ENCODE measurements at regions not wholly inside any gene's neighbourhood (a gene's known extent, or its start where the extent isn't known, plus 50 kb on each side); places are given as distances from the start of the nearest gene placed in this dataset.

DNA sequence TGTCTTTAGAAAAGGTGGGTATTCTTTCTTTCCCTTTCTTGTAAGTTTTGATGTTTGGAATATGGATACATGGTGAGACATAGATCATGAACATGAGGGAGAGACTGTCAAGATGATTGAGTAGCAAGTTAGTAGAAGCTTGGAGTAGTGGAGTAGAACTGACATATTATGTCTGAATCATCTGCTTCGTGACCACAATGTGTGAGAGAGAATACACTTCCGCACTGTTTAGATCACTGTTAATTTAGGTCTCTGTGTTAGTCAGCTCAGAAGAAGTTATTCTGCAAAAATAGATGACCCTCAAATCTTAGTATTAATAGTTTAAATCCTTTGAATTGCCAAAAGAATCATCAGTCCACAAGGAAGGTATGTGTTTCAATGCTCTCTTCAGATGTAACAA is 151.0 kb downstream of the OXSM start (continued):
- TF ChIP-seq, protein P1, sequence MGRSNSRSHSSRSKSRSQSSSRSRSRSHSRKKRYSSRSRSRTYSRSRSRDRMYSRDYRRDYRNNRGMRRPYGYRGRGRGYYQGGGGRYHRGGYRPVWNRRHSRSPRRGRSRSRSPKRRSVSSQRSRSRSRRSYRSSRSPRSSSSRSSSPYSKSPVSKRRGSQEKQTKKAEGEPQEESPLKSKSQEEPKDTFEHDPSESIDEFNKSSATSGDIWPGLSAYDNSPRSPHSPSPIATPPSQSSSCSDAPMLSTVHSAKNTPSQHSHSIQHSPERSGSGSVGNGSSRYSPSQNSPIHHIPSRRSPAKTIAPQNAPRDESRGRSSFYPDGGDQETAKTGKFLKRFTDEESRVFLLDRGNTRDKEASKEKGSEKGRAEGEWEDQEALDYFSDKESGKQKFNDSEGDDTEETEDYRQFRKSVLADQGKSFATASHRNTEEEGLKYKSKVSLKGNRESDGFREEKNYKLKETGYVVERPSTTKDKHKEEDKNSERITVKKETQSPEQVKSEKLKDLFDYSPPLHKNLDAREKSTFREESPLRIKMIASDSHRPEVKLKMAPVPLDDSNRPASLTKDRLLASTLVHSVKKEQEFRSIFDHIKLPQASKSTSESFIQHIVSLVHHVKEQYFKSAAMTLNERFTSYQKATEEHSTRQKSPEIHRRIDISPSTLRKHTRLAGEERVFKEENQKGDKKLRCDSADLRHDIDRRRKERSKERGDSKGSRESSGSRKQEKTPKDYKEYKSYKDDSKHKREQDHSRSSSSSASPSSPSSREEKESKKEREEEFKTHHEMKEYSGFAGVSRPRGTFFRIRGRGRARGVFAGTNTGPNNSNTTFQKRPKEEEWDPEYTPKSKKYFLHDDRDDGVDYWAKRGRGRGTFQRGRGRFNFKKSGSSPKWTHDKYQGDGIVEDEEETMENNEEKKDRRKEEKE (IDR thresholded peaks at IDR 0.05), result no peak
- TF ChIP-seq IKZF2 (IDR thresholded peaks at IDR 0.05) (no peak), SMAD5 (IDR thresholded peaks at IDR 0.05; ENCODE audit: low read depth) (no peak), JUND (IDR thresholded peaks at IDR 0.05; ENCODE audit: low read depth, low read length) (no peak), ETV6 (conservative IDR thresholded peaks at IDR 0.05 in 1 of 2, IDR thresholded peaks at IDR 0.05 in 1 of 2; ENCODE audit: borderline replicate concordance in 1 of 2, low read depth in 1 of 2) (no peak), ZNF384 (IDR thresholded peaks at IDR 0.05; ENCODE audit: borderline replicate concordance, low read depth, low read length) (no peak), ZSCAN29 (IDR thresholded peaks at IDR 0.05) (no peak), BHLHE40 (IDR thresholded peaks at IDR 0.05; ENCODE audit: borderline replicate concordance in 1 of 2, low read depth in 2 of 2, low read length in 1 of 2) (no peak), SMC3 (IDR thresholded peaks at IDR 0.05; ENCODE audit: borderline replicate concordance, low read length) (no peak)
- TF ChIP-seq, protein P2, sequence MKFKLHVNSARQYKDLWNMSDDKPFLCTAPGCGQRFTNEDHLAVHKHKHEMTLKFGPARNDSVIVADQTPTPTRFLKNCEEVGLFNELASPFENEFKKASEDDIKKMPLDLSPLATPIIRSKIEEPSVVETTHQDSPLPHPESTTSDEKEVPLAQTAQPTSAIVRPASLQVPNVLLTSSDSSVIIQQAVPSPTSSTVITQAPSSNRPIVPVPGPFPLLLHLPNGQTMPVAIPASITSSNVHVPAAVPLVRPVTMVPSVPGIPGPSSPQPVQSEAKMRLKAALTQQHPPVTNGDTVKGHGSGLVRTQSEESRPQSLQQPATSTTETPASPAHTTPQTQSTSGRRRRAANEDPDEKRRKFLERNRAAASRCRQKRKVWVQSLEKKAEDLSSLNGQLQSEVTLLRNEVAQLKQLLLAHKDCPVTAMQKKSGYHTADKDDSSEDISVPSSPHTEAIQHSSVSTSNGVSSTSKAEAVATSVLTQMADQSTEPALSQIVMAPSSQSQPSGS (IDR thresholded peaks at IDR 0.05; ENCODE audit: low read length), result no peak
